ENCODE measurements at regions not wholly inside any gene's neighbourhood (a gene's known extent, or its start where the extent isn't known, plus 50 kb on each side); places are given as distances from the start of the nearest gene placed in this dataset.

DNA sequence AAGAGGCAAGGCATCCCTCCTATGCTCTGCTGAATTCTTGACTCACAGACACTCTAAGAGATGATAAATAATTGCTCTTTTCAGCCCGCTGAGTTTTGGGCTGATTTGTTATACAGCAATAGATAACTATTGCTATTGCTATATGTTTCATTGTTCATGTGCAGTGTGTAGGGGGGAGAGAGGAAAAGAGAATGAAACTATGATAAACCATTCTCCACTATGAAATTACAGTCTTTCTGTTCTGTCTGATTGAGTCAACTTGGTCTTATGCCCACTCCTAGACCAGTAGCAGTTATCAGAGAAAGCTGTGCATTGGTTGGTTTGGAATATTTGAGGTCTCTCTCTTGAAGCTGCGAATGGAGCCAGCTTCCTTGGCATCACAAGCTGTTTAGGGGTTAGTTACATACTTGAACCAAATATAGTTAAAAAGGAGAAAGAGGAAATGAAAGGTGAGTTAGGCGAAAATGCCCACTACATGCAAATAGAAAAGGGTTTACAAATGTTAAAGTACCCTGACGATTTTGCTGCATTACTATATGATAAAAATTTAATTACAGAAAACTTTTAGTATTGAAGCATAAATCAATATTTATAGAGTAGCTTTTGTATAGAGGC, 136.3 kb upstream of the ACTBL2 start:
- DNase-seq (ENCODE audit: low read depth), result no peak

DNA sequence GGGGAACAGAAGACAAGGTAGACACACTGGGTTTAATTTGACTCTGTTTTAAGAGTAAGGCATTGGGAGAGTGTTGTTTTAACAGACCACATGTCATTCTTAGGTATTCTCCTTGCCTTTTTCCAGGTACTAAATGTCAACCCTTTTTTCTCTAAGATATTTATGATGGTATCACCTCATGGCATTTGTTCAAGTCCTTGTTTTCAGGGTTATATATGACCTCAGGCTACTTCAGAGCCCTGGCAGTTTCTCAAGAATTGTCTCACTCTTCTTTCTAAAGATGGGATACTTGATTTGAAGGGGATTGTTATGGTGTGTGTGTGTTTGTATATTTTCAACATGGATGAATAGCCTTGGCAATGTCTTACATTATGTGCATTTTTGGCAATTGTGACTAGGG, 131.1 kb upstream of the ACTBL2 start:
- DNase-seq (ENCODE audit: low read depth), result no peak

DNA sequence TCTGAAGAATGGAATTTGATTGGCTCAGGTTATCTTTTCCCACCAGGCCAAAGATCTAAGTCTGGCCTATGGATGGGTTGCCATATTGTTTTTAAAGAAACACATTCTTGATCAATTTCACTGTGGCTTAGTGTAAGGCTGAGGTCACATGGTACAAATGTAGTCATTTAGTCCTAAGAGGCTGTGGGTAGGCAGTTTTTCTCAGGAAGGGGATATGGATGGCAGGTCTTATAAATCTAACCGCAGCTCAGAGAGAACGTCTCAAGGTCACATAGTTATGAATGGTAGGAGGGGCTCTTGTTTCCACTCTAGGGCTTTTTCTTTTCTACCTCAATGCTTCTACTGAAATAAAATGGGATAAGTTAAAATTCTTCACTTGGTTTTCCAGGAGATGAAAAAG, 128.6 kb upstream of the ACTBL2 start:
- DNase-seq (ENCODE audit: low read depth), result no peak

DNA sequence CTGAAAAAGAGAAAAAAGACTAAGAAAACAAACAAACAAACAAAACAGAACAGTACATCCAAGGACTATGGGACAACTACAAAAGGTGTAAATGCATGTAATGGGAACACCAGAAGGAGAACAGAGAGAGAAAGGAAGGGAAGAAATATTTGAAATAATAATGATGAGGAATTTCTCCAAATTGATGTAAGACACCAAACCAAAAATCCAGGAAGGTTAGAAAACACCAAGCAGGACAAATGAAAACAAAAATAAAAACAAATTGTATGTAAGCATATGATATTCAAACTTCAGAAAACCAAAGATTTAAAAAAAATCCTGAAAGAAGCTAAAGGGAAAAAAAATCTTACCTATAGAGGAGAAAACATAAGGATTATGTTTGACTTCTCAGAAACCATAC, 125.9 kb upstream of the ACTBL2 start:
- DNase-seq (ENCODE audit: low read depth), result no peak

DNA sequence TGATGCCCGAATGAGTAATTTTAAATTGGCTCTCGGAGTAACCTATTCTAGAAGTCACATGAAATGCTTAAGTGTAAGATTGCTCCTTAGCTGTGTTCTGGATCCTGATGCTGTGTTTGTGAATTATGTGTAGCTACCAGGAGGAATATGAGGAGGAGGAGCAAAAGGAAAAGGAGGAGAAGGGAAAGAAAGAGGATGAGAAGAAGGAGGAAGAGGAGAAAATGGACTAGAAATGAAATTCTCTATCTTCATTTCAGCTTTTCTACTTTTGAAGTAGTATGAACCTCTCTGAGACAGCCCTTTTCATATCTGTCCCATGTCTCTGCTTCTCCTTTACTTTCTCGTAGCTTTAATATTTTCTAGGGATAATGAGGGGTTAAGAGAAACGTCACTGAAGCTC, 119.4 kb upstream of the ACTBL2 start:
- no peak for DNase-seq (ENCODE audit: low read depth)

DNA sequence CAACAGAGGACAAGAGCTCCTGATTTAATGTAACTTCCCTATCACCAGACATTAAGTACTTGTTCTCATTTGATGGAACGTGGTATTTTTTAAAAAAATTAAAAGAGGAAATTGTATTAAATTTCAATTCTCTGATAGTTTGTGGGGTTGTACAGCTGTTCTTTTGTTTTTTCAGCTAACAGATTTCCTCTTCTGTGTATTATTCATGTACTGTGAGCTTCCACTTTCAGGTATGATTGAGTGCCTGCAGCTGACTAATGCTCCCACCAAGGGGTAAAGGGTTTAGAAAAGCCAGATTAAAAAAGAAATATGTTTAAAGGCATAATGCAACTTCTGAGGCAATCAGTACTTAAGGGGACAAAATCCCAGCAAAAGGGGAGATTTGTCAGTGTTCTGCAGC, 117.7 kb upstream of the ACTBL2 start:
- no peak for DNase-seq (ENCODE audit: low read depth)

DNA sequence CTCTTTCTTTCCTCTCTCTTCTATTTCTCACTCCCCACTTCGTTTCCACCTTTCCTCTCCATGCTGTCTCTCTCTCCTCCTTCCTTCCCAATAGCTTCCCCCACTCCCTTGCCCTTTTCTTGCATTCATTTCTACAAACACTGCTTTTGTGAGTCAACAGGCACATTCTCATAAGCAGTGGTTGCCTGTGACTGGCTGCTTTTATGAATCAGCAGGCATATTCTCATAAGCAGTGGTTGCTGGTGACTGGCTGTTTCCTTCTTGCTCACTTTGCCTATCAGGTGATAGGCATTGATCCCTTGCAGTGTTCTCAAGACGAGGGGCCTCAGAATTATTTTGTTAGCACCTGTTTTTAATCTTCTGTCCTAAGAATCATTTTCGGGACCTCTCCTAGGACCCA, 116.1 kb upstream of the ACTBL2 start:
- peak; percentile 83 for DNase-seq (ENCODE audit: low read depth)

DNA sequence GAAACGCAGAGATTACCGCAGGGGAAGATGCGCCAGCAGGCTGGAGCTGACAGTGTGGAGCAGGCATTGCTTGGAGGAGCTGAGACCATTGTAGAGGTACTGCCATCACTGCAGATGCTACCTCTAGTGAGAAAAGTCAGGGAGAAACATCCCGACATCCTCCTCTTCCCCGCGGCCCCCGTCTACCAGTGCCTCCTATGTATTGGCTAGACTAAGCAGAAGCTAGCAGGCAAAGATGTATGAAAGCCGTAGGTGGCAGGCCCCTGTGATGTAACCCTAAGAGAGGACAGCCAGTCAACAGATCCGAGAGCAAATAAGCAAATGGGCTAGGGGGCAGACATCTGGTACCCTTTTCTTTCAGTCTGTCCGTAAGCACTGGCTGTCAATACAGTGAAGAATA, 115.5 kb upstream of the ACTBL2 start:
- DNase-seq (ENCODE audit: low read depth), result no peak

DNA sequence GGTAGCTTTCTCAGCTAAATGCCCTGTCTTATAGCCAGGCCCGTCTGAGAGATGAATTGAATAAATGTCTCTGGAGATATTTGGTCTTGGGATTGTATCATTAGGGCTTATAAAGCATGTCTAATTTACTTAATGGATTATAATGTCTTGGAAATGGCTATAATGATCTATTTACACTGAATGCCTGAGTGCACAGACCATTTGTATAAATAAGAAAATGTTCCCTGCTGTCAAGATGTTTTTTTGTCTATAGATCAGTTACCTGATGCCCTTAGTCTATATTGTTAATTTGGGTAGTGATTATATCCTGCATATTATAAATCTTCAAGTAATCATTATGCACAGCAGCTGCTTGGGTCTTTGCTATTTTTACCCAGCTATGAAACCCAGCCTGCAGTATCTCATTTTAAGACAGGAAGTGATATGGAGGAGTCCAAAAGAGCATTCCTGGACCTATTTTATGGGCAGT, 112.9 kb upstream of the ACTBL2 start:
- DNase-seq (ENCODE audit: low read depth), result no peak

DNA sequence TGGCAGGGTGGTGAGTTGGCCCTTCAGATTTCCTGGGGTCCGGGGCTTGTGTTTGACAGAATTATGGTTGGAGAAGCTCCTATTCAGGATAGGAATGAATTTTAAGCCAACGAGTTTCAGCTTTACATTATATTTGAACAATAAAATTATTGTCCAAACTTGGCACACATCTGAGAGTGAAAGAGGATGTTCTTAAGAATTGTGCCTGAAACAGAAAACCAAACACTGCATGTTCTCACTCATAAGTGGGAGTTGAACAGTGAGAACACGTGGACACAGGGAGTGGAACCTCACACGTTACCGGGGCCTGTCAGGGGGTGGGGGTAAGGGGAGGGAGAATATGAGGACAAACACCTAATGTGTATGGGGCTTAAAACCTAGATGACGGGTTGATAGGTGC, 111.8 kb upstream of the ACTBL2 start:
- DNase-seq (ENCODE audit: low read depth), result no peak

DNA sequence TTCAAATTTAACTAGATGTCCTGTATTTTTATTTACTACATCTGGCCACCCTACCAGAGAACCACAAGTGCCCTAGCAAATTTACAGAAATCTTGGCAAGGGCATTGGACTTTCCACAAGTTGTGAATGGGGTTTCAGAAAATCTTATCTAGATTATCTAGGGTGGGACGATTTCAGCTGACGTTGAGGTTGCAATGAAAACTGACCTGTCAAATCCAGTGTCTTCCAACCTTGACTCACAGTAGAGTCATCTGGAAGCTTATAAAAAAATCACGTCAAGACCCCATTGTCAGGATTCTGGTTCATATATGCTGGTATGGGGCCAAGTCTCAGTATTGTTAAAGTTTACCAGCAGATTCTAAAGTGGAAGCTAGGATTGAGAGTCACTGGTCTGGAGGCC, 109.6 kb upstream of the ACTBL2 start:
- DNase-seq (ENCODE audit: low read depth), result peak; percentile 51

DNA sequence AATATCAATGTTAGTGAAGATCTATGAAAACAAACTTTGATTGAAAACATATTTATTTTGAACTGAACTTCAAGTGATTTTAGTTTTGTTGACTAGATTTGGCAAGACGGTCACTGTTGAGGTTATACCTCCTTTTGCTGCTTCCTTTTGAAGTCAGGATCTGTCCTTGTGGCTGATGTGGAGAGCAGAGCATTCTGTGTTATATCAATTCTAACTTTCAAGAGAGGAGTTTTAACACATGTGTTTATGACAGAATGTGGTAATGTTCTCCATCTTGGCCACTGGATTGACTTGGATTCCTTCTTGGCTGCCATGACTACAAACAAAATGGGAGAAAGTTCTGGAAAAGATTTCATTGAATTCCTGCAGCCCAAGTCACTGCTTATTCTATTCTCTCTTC, 104.0 kb upstream of the ACTBL2 start:
- DNase-seq (ENCODE audit: low read depth), result no peak

DNA sequence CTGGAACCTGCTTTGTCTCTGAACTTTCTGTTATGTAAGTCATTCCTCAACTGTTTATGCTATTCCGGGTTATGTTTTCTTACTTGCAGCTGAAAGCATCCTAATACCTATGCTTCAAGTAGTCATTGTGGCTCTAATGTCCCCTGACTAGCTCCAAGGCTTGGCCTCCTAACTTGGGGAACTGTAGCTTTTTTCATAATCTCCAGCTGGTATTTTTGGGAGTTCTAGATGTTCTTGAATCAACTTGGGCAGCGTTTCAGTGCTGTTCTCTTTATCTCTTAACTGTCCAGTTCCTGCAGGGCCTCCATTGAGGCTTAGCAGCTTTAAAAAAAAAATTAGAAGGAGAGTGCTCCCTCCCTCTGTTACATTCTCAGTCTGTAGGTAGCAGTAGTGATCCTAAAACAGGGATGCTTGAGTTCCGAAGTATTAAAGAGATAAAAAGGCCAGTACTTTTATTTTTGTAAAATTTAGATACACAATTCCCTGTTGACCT, 100.0 kb upstream of the ACTBL2 start:
- DNase-seq (ENCODE audit: low read depth), result no peak

DNA sequence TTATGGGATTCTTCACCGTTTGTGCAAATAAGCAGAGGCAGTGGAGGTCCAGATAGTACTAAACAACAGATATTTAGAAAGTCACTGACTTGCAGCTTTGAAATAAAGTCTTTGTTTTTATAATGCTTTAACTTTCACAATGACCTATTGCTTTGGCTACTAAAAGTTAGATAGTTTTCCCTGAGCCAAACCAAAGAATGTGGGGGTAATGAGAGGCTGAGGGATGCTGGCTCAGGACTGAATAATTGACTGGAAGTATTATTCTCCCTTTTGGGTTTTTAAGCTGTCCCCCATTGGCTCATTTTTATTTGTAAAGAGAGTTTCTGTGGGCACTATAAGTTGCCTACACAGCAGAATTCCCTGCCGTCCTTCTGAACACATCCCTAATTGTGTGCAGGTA, 99.2 kb upstream of the ACTBL2 start:
- no peak for DNase-seq (ENCODE audit: low read depth)

DNA sequence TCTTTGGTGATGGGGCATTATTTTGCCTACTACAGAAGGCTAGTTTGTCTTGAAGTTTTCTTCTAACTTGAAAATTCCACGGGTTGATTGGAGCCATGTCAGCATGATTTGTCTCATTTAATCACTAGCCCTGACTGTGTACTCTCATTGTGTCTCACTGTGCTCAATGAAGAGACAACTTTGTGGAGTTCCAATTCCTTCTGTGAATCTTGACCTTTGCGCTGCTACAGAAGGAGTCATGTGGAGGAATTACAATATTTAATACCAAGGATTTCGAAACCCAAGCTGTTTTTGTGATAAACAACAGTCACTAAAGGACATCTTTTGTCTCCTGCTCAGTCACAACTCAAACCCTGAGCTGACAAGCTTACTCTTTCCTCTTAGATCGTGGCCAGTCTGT, 98.6 kb upstream of the ACTBL2 start:
- no peak for DNase-seq (ENCODE audit: low read depth)

DNA sequence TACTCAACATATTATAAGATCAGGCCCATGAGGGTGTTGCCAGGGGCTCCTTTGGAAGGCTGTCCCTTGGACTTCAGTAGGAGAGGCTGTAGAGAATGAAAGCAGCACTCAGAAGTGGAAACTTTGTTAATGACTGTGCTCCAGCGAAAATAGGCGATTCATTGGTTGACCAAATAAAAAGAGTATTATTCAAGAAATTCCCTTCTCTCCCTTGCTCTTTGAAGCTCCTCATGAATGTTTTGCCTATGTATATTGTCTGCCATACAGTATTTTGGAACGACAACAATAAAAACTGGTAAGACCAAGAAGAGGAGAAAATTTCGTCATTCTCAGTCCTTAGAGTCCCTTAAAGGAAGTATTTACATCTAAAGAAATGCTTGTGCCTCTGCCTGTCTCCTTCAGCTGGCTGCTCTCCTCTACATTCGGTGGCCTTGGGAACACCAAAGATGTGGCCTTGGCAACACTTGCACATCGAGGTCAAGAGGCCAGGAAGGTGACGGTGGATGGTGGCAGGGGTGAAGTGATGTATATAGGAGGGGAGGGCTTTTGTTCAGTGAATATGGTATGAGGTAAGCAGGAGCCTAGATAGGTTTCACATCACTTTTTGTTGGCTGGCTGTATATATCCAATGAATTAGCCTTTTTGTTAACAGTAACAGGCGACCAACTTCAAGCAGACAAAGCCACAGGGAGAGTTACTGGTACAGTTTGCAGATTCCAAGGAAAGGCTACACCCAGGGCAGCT, 95.0 kb upstream of the ACTBL2 start:
- DNase-seq (ENCODE audit: low read depth), result no peak

DNA sequence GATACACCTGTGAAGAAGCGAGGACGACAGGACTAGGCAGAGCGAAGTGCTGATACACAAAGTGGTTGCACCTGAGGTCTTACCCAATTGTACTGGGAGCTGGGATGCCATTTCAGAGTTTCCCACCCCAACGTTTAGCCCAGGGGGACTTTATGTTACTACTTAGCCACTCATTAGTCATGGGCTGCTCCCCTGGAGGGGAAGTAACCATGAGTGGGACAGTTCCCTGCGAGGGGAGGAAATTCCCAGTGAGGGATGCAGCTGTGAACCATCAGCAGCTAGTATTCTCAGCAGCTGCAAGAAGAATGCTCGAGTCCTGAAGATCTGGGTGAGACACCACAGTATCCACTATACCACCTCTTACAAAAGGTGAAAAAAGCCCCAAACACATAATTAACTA, 93.7 kb upstream of the ACTBL2 start:
- DNase-seq (ENCODE audit: low read depth), result no peak

DNA sequence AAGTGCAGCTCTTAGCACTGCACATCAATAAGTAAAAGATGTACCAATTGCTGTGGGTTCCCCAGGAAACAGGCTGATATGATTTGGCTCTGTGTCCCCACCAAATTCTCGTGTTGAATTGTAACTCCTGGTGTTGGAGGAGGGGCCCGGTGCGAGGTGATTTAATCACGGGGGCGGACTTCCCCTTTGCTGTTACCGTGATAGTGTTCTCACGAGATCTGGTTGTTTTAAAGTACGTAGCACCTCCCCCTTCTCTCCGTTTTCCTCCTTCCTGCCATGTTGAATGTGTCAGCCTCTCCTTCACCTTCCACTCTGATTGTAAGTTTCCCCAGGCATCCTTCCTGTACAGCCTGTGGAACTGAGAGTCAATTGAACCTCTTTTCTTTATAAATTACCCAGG, 93.2 kb upstream of the ACTBL2 start:
- no peak for DNase-seq (ENCODE audit: low read depth)

DNA sequence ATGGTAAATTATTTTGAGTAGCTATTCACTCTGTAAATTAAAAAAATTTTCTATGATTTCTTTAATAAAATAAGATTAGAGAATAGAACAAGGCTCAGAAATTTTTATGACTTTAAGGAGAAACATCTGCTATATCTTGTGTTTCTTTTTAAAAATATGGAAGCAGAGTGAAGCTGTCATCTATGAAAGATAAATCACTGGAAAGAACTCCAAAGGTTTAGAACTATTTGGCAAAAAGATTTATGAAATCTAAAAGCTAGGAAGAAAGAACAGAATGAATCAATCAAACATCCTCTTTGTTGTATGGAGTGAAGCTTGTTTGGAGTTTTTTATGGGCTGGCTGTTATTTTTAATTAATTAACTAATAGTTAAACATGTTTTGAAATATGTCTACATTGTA, 89.8 kb upstream of the ACTBL2 start:
- DNase-seq (ENCODE audit: low read depth), result no peak

DNA sequence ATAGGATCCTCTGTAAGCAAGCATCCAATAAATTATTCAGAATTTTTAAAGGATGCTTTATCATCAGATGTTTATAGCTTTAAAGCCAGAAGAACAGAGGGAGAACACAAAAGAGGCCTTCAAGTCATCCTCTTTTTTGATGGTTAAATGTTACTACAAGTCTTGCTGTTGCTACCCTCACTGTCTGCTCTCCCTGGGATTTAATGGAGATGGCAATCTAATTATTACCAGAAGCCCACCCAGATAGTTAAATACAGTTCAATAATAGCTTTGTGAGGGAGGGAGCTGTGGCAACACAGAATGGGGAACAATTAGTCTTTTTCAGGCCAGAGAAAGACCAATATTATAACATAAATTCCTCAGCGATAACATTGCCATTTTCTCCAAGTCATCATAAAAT, 87.0 kb upstream of the ACTBL2 start:
- DNase-seq (ENCODE audit: low read depth), result no peak

DNA sequence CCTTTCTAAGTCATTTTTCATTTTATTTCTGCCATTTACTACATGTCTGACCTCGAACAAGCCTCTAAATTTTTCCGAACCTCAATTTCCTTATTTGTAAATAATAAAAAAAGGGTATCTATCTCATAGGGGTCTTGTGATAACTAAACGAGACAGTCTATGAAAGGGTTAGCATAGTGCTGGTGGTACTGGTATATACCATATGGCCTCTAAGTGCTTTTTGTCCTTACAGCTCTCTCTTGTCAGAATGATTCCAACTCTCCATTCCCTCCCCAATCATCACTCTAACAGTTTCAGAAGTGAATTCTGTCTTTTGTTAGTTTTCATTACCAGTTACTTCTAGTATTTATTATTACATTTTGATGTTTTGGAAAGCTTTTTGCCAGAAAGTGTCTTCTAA, 85.5 kb upstream of the ACTBL2 start:
- no peak for DNase-seq (ENCODE audit: low read depth)

DNA sequence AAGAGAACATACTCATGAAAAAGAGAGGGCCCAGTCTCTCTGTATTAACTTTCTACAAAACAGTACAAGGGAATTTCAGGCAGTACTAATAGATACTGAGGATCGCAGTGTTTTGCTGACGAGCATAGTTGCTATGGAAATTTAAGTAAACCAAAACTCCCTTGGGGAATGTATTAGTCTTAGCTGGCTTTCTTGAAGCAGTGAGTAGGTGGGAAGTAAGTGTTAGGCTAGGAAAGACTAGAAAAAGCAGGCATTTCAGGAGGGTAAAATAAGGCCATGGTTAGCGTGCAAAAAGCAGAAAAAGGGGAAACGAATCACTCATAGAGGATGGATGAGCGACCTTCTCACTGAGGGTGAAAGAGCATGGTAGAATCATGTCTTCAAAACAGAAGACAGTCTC, 84.3 kb upstream of the ACTBL2 start:
- DNase-seq (ENCODE audit: low read depth), result peak; percentile 7

DNA sequence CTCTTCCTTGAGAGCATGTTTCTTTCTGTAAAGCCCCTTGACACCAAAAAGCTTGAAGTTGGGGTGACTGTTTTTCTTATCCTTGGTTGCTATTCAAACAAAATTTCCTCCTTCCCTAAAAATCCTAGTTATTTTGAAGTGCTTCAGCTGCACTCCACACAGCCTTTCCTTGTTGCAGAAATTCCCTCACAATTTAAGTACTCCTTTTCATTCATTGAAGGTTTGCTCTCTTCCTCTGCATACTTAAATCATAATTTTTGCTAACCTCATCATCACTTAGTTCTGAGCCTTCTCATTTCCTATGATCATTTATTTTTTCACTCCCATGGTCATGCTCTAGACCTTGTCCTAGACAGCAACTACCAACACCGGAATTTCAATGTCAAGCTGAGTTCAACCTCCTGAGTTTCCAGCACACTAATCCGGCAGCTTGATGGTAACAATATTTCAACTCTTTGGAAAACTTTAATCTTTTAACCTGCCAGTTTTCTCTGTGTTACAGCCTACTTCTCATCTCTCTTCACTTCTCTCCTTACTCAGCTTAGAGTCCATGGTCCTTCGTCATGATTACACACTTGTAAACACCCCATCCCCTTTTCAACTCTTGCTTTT, 78.7 kb upstream of the ACTBL2 start:
- no peak for DNase-seq (ENCODE audit: low read depth)

Data from ELR (cell line).